ENCODE measurements at regions not wholly inside any gene's neighbourhood (a gene's known extent, or its start where the extent isn't known, plus 50 kb on each side); places are given as distances from the start of the nearest gene placed in this dataset.

DNA sequence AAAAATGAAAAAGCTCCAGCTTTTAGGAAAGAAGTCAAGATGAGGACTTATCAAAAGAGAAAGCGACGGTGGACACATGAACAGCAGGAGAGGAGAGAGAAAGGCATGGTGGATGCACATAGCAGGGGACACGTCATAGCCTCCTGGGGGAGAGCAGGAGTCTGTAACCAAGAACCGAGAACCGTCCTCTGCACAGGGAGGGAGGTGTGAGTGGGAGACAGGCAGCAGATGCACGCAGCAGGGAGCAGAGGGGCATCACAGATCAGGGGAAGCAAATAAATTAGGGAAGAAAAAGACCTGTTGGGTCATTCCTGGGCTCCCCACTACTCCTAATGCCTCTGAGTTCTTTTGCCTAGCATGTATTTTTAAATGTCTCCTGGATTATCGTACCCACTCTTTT lies 138.1 kb upstream of the RMST start:
- Histone ChIP-seq H3F3A (ENCODE audit: insufficient read depth, low read length, poor library complexity, severe bottlenecking) (no peaks in the 10 kb centered on the region), H3K9me3 (ENCODE audit: low read length) (no peaks in the 10 kb centered on the region), H3K27me3 (ENCODE audit: insufficient read depth, low read depth, low read length) (no peaks in the 10 kb centered on the region), H3K4me2 (ENCODE audit: low read length) (no peak overlapping the region), H3K9ac (ENCODE audit: low read length) (no peak overlapping the region), H3K4me3 (ENCODE audit: low read length) (no peak overlapping the region), H3K36me3 (ENCODE audit: insufficient read depth, low read length) (no peaks in the 10 kb centered on the region), H3K79me2 (replicated peaks; ENCODE audit: insufficient read depth, low read length) (no peaks in the 10 kb centered on the region), H2AFZ (ENCODE audit: low read depth, low read length) (no peak overlapping the region), H3K9me2 (ENCODE audit: insufficient read depth, low read length) (no peaks in the 10 kb centered on the region), H4K20me1 (ENCODE audit: insufficient read depth) (no peaks in the 10 kb centered on the region), H3K27ac (ENCODE audit: low read length) (no peak overlapping the region)
- no peak for TF ChIP-seq POLR2AphosphoS5 (IDR thresholded peaks at IDR 0.05)
- no peak for TF ChIP-seq MXI1 (conservative IDR thresholded peaks at IDR 0.05; ENCODE audit: poor library complexity, severe bottlenecking)
- no peak for TF ChIP-seq RAD21 (conservative IDR thresholded peaks at IDR 0.05)
- TF ChIP-seq, protein P1, sequence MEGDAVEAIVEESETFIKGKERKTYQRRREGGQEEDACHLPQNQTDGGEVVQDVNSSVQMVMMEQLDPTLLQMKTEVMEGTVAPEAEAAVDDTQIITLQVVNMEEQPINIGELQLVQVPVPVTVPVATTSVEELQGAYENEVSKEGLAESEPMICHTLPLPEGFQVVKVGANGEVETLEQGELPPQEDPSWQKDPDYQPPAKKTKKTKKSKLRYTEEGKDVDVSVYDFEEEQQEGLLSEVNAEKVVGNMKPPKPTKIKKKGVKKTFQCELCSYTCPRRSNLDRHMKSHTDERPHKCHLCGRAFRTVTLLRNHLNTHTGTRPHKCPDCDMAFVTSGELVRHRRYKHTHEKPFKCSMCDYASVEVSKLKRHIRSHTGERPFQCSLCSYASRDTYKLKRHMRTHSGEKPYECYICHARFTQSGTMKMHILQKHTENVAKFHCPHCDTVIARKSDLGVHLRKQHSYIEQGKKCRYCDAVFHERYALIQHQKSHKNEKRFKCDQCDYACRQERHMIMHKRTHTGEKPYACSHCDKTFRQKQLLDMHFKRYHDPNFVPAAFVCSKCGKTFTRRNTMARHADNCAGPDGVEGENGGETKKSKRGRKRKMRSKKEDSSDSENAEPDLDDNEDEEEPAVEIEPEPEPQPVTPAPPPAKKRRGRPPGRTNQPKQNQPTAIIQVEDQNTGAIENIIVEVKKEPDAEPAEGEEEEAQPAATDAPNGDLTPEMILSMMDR (IDR thresholded peaks at IDR 0.05; ENCODE audit: poor library complexity, severe bottlenecking), result no peak
- TF ChIP-seq, protein P2, sequence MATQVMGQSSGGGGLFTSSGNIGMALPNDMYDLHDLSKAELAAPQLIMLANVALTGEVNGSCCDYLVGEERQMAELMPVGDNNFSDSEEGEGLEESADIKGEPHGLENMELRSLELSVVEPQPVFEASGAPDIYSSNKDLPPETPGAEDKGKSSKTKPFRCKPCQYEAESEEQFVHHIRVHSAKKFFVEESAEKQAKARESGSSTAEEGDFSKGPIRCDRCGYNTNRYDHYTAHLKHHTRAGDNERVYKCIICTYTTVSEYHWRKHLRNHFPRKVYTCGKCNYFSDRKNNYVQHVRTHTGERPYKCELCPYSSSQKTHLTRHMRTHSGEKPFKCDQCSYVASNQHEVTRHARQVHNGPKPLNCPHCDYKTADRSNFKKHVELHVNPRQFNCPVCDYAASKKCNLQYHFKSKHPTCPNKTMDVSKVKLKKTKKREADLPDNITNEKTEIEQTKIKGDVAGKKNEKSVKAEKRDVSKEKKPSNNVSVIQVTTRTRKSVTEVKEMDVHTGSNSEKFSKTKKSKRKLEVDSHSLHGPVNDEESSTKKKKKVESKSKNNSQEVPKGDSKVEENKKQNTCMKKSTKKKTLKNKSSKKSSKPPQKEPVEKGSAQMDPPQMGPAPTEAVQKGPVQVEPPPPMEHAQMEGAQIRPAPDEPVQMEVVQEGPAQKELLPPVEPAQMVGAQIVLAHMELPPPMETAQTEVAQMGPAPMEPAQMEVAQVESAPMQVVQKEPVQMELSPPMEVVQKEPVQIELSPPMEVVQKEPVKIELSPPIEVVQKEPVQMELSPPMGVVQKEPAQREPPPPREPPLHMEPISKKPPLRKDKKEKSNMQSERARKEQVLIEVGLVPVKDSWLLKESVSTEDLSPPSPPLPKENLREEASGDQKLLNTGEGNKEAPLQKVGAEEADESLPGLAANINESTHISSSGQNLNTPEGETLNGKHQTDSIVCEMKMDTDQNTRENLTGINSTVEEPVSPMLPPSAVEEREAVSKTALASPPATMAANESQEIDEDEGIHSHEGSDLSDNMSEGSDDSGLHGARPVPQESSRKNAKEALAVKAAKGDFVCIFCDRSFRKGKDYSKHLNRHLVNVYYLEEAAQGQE (IDR thresholded peaks at IDR 0.05; ENCODE audit: borderline replicate concordance), result no peak
- TF ChIP-seq SMC3 (conservative IDR thresholded peaks at IDR 0.05; ENCODE audit: poor library complexity), result no peak
- no peak for TF ChIP-seq TAF1 (IDR thresholded peaks at IDR 0.05; ENCODE audit: low read depth)
- no peak for TF ChIP-seq EZH2 (IDR thresholded peaks at IDR 0.05; ENCODE audit: borderline replicate concordance, insufficient read depth, low read length, poor library complexity, severe bottlenecking)
- TF ChIP-seq EP300 (conservative IDR thresholded peaks at IDR 0.05; ENCODE audit: poor library complexity, severe bottlenecking), result no peak

DNA sequence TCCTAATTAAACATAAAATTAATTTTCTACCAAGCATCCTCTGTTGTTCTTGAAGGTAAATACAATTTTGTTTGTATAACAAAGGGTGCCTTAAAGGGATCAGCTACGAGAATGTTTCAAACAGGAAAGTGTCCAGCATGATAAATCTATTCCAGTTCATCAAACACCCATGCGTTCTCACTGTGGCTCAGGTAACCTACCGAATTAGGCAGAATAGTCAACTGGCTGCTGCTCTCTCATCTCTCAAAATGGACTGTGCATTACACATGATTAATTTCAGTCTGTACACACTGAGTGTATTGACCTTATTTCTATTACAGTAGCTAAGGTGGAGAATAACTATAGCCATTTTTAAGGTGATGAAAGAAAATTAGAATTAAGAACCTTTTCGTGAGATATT lies 127.5 kb upstream of the RMST start:
- no peak overlapping the region for H2AFZ ChIP-seq (ENCODE audit: low read depth, low read length)
- TF ChIP-seq MXI1 (conservative IDR thresholded peaks at IDR 0.05; ENCODE audit: poor library complexity, severe bottlenecking) (no peak), EP300 (conservative IDR thresholded peaks at IDR 0.05; ENCODE audit: poor library complexity, severe bottlenecking) (no peak), TAF1 (IDR thresholded peaks at IDR 0.05; ENCODE audit: low read depth) (no peak), EZH2 (IDR thresholded peaks at IDR 0.05; ENCODE audit: borderline replicate concordance, insufficient read depth, low read length, poor library complexity, severe bottlenecking) (no peak), POLR2AphosphoS5 (IDR thresholded peaks at IDR 0.05) (no peak), RAD21 (conservative IDR thresholded peaks at IDR 0.05) (no peak), SMC3 (conservative IDR thresholded peaks at IDR 0.05; ENCODE audit: poor library complexity) (no peak)
- TF ChIP-seq, protein P1 (IDR thresholded peaks at IDR 0.05; ENCODE audit: poor library complexity, severe bottlenecking), result no peak
- TF ChIP-seq, protein P2 (IDR thresholded peaks at IDR 0.05; ENCODE audit: borderline replicate concordance), result no peak
- H3K27ac ChIP-seq (ENCODE audit: low read length), result no peak overlapping the region
- H3F3A ChIP-seq (ENCODE audit: insufficient read depth, low read length, poor library complexity, severe bottlenecking), result no peaks in the 10 kb centered on the region
- H4K20me1 ChIP-seq (ENCODE audit: insufficient read depth), result no peaks in the 10 kb centered on the region
- no peaks in the 10 kb centered on the region for H3K9me2 ChIP-seq (ENCODE audit: insufficient read depth, low read length)
- H3K9me3 ChIP-seq (ENCODE audit: low read length), result no peaks in the 10 kb centered on the region
- H3K4me2 ChIP-seq (ENCODE audit: low read length), result no peak overlapping the region
- no peaks in the 10 kb centered on the region for H3K27me3 ChIP-seq (ENCODE audit: insufficient read depth, low read depth, low read length)
- H3K9ac ChIP-seq (ENCODE audit: low read length), result no peak overlapping the region
- H3K36me3 ChIP-seq (ENCODE audit: insufficient read depth, low read length), result no peaks in the 10 kb centered on the region
- no peak overlapping the region for H3K4me3 ChIP-seq (ENCODE audit: low read length)
- H3K79me2 ChIP-seq (replicated peaks; ENCODE audit: insufficient read depth, low read length), result no peaks in the 10 kb centered on the region

Measured in neural cell (in vitro differentiated cells).